Spleen (tissue), 7 donors: ENCODE measurements at regions not wholly inside any gene's neighbourhood (a gene's known extent, or its start where the extent isn't known, plus 50 kb on each side); places are given as distances from the start of the nearest gene placed in this dataset.

Experiments used
- CTCF ChIP-seq, 11 experiments: fragments of 200-600 bp in 7 of 11; fragments of 450-650 bp in 4 of 11; sonication (generic) in 4 of 11; IDR thresholded peaks in 8 of 11; conservative IDR thresholded peaks in 3 of 11; 1 replicate in 7 of 11; 2 replicates in 4 of 11; pipeline versions ENCODE4 v1.4.0 to v1.8.0; 2016 to 2021; ENCODE audit warnings: antibody characterized with exemption in 11 of 11, inconsistent platforms in 4 of 11, mild to moderate bottlenecking in 1 of 11
- POLR2A ChIP-seq, 3 donors: fragments of 450-650 bp; IDR thresholded peaks; one replicate each; pipeline ENCODE4 v1.5.1; 2017; ENCODE audit warnings: antibody characterized with exemption in 3 of 3, mild to moderate bottlenecking in 1 of 3
- POLR2AphosphoS5 ChIP-seq, 3 donors: sonication (generic); formaldehyde crosslinking; IDR thresholded peaks; one replicate each; pipeline ENCODE4 v1.5.1; 2017; ENCODE audit warnings: antibody characterized with exemption in 3 of 3
- donor health status: DM: no; HTN: no; CAD: no; lungs with moderate emphysema.
- donor health status: DM: no; HTN: no; CAD: no.
- donor health status: DM: no; HTN: no; CAD: no.

GRCh38 chr16:80285104-80285503 is 255.7 kb upstream of the DYNLRB2 start:
- TF ChIP-seq POLR2A (IDR thresholded peaks at IDR 0.05) (no peak), CTCF (IDR thresholded peaks at IDR 0.05 in 8 of 11, conservative IDR thresholded peaks at IDR 0.05 in 3 of 11) (no peak), POLR2AphosphoS5 (IDR thresholded peaks at IDR 0.05) (no peak)
